Upper lobe of left lung (tissue), 6 donors: ENCODE measurements at regions not wholly inside any gene's neighbourhood (a gene's known extent, or its start where the extent isn't known, plus 50 kb on each side); places are given as distances from the start of the nearest gene placed in this dataset.

Experiments
- ATAC-seq, 2 donors: fragments of 200-7000 bp; cut with Tn5 transposase; one replicate each; pipeline ENCODE4 v1.9.1; 2022; ENCODE audit warnings: mild to moderate bottlenecking in 2 of 2, moderate library complexity in 2 of 2; ENCODE audit not compliant: low FRiP score in 2 of 2
- DNase-seq, 2 donors: peaks; one replicate each; pipeline ENCODE4 v3.0.0-alpha.2; 2019 to 2020
- H3K27ac ChIP-seq, 4 donors: fragments of 200-600 bp; sonication (generic); one replicate each; pipeline ENCODE4 v1.5.1; 2016 to 2019
- H3K27me3 ChIP-seq, 4 donors: fragments of 200-600 bp; sonication (generic); one replicate each; pipeline ENCODE4 v1.5.1; 2017 to 2019
- H3K36me3 ChIP-seq, 4 donors: fragments of 200-600 bp; sonication (generic); one replicate each; pipeline ENCODE4 v1.5.1; 2016 to 2019
- H3K4me1 ChIP-seq, 4 donors: fragments of 200-600 bp; sonication (generic); one replicate each; pipeline ENCODE4 v1.5.1; 2018 to 2019
- H3K4me3 ChIP-seq, 4 donors: fragments of 200-600 bp; sonication (generic); one replicate each; pipeline ENCODE4 v1.5.1; 2017 to 2019; ENCODE audit warnings: mild to moderate bottlenecking in 2 of 4, moderate library complexity in 1 of 4
- H3K9me3 ChIP-seq, 4 donors: fragments of 200-600 bp; sonication (generic); one replicate each; pipeline ENCODE4 v1.5.1; 2018 to 2019
- CTCF ChIP-seq, 6 experiments: fragments of 450-650 bp in 4 of 6; fragments of 200-600 bp in 2 of 6; sonication (generic) in 2 of 6; IDR thresholded peaks; one replicate each; pipeline ENCODE4 v1.5.1; 2016 to 2019; ENCODE audit warnings: antibody characterized with exemption in 6 of 6
- EP300 ChIP-seq, 4 donors: sonication (generic); formaldehyde crosslinking; IDR thresholded peaks; one replicate each; pipeline ENCODE4 v1.5.1; 2017; ENCODE audit warnings: antibody characterized with exemption in 4 of 4, control low read depth in 2 of 4
- POLR2A ChIP-seq, 4 donors: fragments of 450-650 bp; IDR thresholded peaks; one replicate each; pipeline ENCODE4 v1.5.1; 2016 to 2017; ENCODE audit warnings: antibody characterized with exemption in 4 of 4, mild to moderate bottlenecking in 2 of 4
- POLR2AphosphoS5 ChIP-seq, 2 donors: sonication (generic); formaldehyde crosslinking; IDR thresholded peaks; one replicate each; pipeline ENCODE4 v1.5.1; 2017; ENCODE audit warnings: antibody characterized with exemption in 2 of 2
- WGBS, 2 donors: methylation state at CpG; one replicate each; pipeline ENCODE4 v1.1.5; 2017 to 2018; 5-methylcytosine and 5-hydroxymethylcytosine counted together
- donor health status: DM: no; HTN: no; CAD: no; lungs with moderate emphysema.
- donor health status: DM: no; HTN: yes; CAD: no; lungs with severe emphysema.

GRCh38 chr7:42403831-42404230, 166.8 kb upstream of the GLI3 start:
- TF ChIP-seq POLR2A (IDR thresholded peaks at IDR 0.05) (no peak), EP300 (IDR thresholded peaks at IDR 0.05) (no peak), CTCF (IDR thresholded peaks at IDR 0.05) (no peak), POLR2AphosphoS5 (IDR thresholded peaks at IDR 0.05) (no peak)
- Histone ChIP-seq H3K9me3 (no peaks in the 10 kb centered on the region), H3K27ac (no peak overlapping the region), H3K4me1 (no peaks in the 10 kb centered on the region), H3K27me3 (no peaks in the 10 kb centered on the region), H3K36me3 (no peaks in the 10 kb centered on the region), H3K4me3 (no peak overlapping the region)
- WGBS, 2 donors = 83 to 100% methylated on average over 1 of the region's 1 CpG
- DNase-seq (no peak), ATAC-seq (no peak)

- 86 to 91% methylated on average over 7 of the region's 7 CpGs for WGBS, 2 donors
- DNase-seq (no peak), ATAC-seq (no peak)
- no peak overlapping the region for H3K4me3 ChIP-seq
- H3K36me3 ChIP-seq = no peaks in the 10 kb centered on the region
- H3K9me3 ChIP-seq = no peaks in the 10 kb centered on the region
- no peaks in the 10 kb centered on the region for H3K4me1 ChIP-seq
- H3K27me3 ChIP-seq = no peaks in the 10 kb centered on the region
- TF ChIP-seq POLR2AphosphoS5 (IDR thresholded peaks at IDR 0.05) = no peak
- TF ChIP-seq POLR2A (IDR thresholded peaks at IDR 0.05) = no peak
- no peak for TF ChIP-seq CTCF (IDR thresholded peaks at IDR 0.05)
- no peak for TF ChIP-seq EP300 (IDR thresholded peaks at IDR 0.05)
- no peak overlapping the region for H3K27ac ChIP-seq
These were observed 164.0 kb upstream of the GLI3 start for GRCh38 chr7:42400961-42401360.

- Histone ChIP-seq H3K27ac (no peak overlapping the region), H3K36me3 (no peaks in the 10 kb centered on the region), H3K9me3 (no peaks in the 10 kb centered on the region), H3K4me3 (no peak overlapping the region), H3K4me1 (no peaks in the 10 kb centered on the region), H3K27me3 (no peaks in the 10 kb centered on the region)
- 84 to 88% methylated on average over 4 of the region's 4 CpGs for WGBS, 2 donors
- ATAC-seq = no peak
- DNase-seq = no peak
- TF ChIP-seq POLR2A (IDR thresholded peaks at IDR 0.05) (no peak), CTCF (IDR thresholded peaks at IDR 0.05) (no peak), POLR2AphosphoS5 (IDR thresholded peaks at IDR 0.05) (no peak), EP300 (IDR thresholded peaks at IDR 0.05) (no peak)
These were observed 163.3 kb upstream of the GLI3 start for GRCh38 chr7:42400211-42400772.

- H3K4me1 ChIP-seq = no peaks in the 10 kb centered on the region
- no peaks in the 10 kb centered on the region for H3K36me3 ChIP-seq
- DNase-seq = no peak
- H3K27ac ChIP-seq = no peak overlapping the region
- no peaks in the 10 kb centered on the region for H3K9me3 ChIP-seq
- H3K4me3 ChIP-seq = no peak overlapping the region
- no peak for ATAC-seq
- TF ChIP-seq EP300 (IDR thresholded peaks at IDR 0.05) = no peak
- no peak for TF ChIP-seq POLR2A (IDR thresholded peaks at IDR 0.05)
- TF ChIP-seq POLR2AphosphoS5 (IDR thresholded peaks at IDR 0.05) = no peak
- no peak for TF ChIP-seq CTCF (IDR thresholded peaks at IDR 0.05)
- H3K27me3 ChIP-seq = no peaks in the 10 kb centered on the region
These were observed 158.6 kb upstream of the GLI3 start for GRCh38 chr7:42395607-42396006.

- Histone ChIP-seq H3K27me3 (no peaks in the 10 kb centered on the region), H3K36me3 (no peaks in the 10 kb centered on the region), H3K4me1 (no peaks in the 10 kb centered on the region), H3K9me3 (no peaks in the 10 kb centered on the region), H3K27ac (no peak overlapping the region), H3K4me3 (no peak overlapping the region)
- no peak for ATAC-seq
- WGBS, 2 donors = 68 to 79% methylated on average over 3 of the region's 3 CpGs
- TF ChIP-seq POLR2A (IDR thresholded peaks at IDR 0.05) = no peak
- TF ChIP-seq POLR2AphosphoS5 (IDR thresholded peaks at IDR 0.05) = no peak
- TF ChIP-seq CTCF (IDR thresholded peaks at IDR 0.05) = no peak
- no peak for TF ChIP-seq EP300 (IDR thresholded peaks at IDR 0.05)
- no peak for DNase-seq
These were observed 155.8 kb upstream of the GLI3 start for GRCh38 chr7:42392826-42393225.
